Fibroblast of lung (primary cell): ENCODE measurements at regions not wholly inside any gene's neighbourhood (a gene's known extent, or its start where the extent isn't known, plus 50 kb on each side); places are given as distances from the start of the nearest gene placed in this dataset.

Experiments
- DNase-seq, 2 donors: peaks; one replicate each; pipeline versions ENCODE4 v3.0.0 to v3.0.0-alpha.2; 2010; ENCODE audit warnings: low read depth in 2 of 2
- H2AFZ ChIP-seq: 2 replicates; pipeline ENCODE4 v1.5.1; 2012; ENCODE audit warnings: low read length, control low read depth, inconsistent platforms
- H3K27ac ChIP-seq: 2 replicates; pipeline ENCODE4 v1.5.1; 2011; ENCODE audit warnings: low read length, control low read depth; ENCODE audit not compliant: insufficient read depth
- H3K27me3 ChIP-seq: 2 replicates; pipeline ENCODE4 v1.5.1; 2011; ENCODE audit warnings: mild to moderate bottlenecking, low read length; ENCODE audit not compliant: control insufficient read depth, insufficient read depth
- H3K36me3 ChIP-seq: 2 replicates; pipeline ENCODE4 v1.5.1; 2011; ENCODE audit warnings: low read length; ENCODE audit not compliant: control insufficient read depth, insufficient read depth
- H3K4me1 ChIP-seq: 2 replicates; pipeline ENCODE4 v1.5.1; 2011; ENCODE audit warnings: low read length; ENCODE audit not compliant: control insufficient read depth, insufficient read depth; ENCODE audit errors: extremely low read depth
- H3K4me2 ChIP-seq: 2 replicates; pipeline ENCODE4 v1.5.1; 2011; ENCODE audit warnings: low read length, control low read depth; ENCODE audit not compliant: insufficient read depth; ENCODE audit errors: extremely low read depth
- H3K4me3 ChIP-seq, 4 experiments: fragments of 200-600 bp in 1 of 4; sonication (generic) in 1 of 4; replicated peaks in 1 of 4; 2 replicates each; pipeline ENCODE4 v1.5.1; 2011 to 2016; ENCODE audit warnings: low read length in 4 of 4, low read depth in 3 of 4, mild to moderate bottlenecking in 3 of 4, control low read depth in 2 of 4, inconsistent platforms in 1 of 4, mixed read lengths in 1 of 4; ENCODE audit not compliant: insufficient read depth in 1 of 4; ENCODE audit errors: control extremely low read depth in 1 of 4
- H3K79me2 ChIP-seq: 2 replicates; pipeline ENCODE4 v1.5.1; 2012; ENCODE audit warnings: mild to moderate bottlenecking, low read length, inconsistent platforms; ENCODE audit not compliant: control insufficient read depth, insufficient read depth
- H3K9ac ChIP-seq: 2 replicates; pipeline ENCODE4 v1.5.1; 2011; ENCODE audit warnings: mild to moderate bottlenecking, low read length, control low read depth; ENCODE audit not compliant: insufficient read depth
- H3K9me3 ChIP-seq: 2 replicates; pipeline ENCODE4 v1.5.1; 2012; ENCODE audit warnings: low read depth, low read length; ENCODE audit not compliant: control insufficient read depth, insufficient read depth
- H4K20me1 ChIP-seq: 2 replicates; pipeline ENCODE4 v1.5.1; 2011; ENCODE audit warnings: low read length; ENCODE audit not compliant: control insufficient read depth, insufficient read depth; ENCODE audit errors: extremely low read depth
- EZH2 ChIP-seq: IDR thresholded peaks from 2 replicates; pipeline ENCODE4 v1.5.1; 2012; ENCODE audit warnings: low read length, control low read depth, mild to moderate bottlenecking; ENCODE audit errors: missing control alignments
- TF ChIP-seq, protein P1 (sequence below), 2 donors: IDR thresholded peaks in 1 of 2; conservative IDR thresholded peaks in 1 of 2; 1 replicate in 1 of 2; 2 replicates in 1 of 2; pipeline ENCODE4 v1.5.1; 2011 to 2012; ENCODE audit warnings: low read length in 2 of 2, control low read depth in 1 of 2, inconsistent platforms in 1 of 2, low read depth in 1 of 2, mild to moderate bottlenecking in 1 of 2

DNA sequence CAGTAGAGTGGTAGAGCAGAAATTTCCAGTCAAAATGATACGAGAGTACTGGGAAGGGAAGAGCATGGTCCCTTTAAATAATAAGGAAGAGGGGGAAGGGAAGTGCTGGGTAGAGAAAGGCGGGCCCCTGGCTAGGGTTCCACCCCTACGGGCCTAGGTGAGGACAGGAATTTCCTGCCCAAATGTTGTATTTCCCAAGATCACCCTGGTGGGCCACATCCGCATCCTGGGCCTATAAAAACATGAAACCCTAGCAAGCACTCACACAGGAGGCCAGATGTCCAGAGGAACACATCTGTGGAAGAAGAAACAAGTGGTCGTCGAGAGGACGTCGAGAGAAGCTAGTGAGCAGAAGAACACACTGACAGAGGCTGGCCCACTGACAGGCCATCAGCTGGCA is 661.2 kb downstream of the SQOR start:
- Histone ChIP-seq H3K4me1 (no peaks in the 10 kb centered on the region), H3K4me2 (no peak overlapping the region)

DNA sequence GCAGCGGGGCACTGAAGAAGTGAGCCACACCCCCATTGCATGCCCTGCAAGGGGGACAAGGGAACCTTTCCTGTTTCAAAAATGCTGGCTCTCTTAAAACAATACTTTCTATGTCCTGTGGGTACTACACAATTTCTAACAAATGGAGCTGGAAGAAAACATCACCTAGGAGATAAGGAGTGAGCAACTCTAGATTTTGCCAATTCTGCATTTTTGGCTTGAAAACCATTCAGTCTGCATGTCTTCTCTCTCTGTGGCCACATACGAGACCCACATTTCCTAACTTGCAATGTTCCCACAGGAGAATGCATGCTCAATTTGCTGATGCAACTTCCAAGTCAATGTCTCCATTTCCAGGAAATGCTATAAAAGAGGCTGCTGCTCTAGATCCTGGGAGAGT is 662.0 kb downstream of the SQOR start:
- no peak overlapping the region for H2AFZ ChIP-seq

More for the DNA sequence above, 661.2 kb downstream of the SQOR start:
- Histone ChIP-seq H2AFZ (no peak overlapping the region), H3K79me2 (no peaks in the 10 kb centered on the region), H3K9me3 (no peaks in the 10 kb centered on the region), H3K27ac (no peak overlapping the region), H3K9ac (no peak overlapping the region), H3K4me3 (no peak overlapping the region), H4K20me1 (no peaks in the 10 kb centered on the region), H3K36me3 (no peaks in the 10 kb centered on the region), H3K27me3 (no peaks in the 10 kb centered on the region)
- TF ChIP-seq, protein P1, sequence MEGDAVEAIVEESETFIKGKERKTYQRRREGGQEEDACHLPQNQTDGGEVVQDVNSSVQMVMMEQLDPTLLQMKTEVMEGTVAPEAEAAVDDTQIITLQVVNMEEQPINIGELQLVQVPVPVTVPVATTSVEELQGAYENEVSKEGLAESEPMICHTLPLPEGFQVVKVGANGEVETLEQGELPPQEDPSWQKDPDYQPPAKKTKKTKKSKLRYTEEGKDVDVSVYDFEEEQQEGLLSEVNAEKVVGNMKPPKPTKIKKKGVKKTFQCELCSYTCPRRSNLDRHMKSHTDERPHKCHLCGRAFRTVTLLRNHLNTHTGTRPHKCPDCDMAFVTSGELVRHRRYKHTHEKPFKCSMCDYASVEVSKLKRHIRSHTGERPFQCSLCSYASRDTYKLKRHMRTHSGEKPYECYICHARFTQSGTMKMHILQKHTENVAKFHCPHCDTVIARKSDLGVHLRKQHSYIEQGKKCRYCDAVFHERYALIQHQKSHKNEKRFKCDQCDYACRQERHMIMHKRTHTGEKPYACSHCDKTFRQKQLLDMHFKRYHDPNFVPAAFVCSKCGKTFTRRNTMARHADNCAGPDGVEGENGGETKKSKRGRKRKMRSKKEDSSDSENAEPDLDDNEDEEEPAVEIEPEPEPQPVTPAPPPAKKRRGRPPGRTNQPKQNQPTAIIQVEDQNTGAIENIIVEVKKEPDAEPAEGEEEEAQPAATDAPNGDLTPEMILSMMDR (conservative IDR thresholded peaks at IDR 0.05 in 1 of 2, IDR thresholded peaks at IDR 0.05 in 1 of 2; ENCODE audit: low read depth in 1 of 2, low read length in 2 of 2) = no peak
- TF ChIP-seq EZH2 = no peak
- no peak for DNase-seq

DNA sequence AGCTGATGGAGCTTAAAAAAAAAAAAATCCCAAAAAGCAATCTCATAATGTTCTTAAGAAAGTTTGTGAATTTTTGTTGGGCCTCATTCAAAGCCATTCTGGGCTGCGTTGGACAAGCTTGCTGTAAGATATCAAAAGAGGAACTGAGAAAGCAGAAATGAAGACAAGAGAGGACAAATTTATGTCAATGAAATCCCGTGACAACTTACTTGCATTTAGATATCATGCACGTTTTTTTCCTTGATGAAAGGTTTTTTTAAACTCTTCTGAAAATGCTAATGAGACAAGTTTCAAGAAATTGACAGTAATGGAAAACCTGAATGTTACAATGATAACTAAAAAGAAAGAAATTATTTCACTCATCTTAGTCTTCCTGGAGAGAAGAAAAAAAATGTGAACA is 662.9 kb downstream of the SQOR start:
- H4K20me1 ChIP-seq = no peaks in the 10 kb centered on the region
- H3K9me3 ChIP-seq = no peaks in the 10 kb centered on the region
- no peak overlapping the region for H3K4me3 ChIP-seq
- no peaks in the 10 kb centered on the region for H3K36me3 ChIP-seq
- no peak for DNase-seq
- no peak overlapping the region for H3K9ac ChIP-seq
- H3K4me2 ChIP-seq = no peak overlapping the region
- no peaks in the 10 kb centered on the region for H3K27me3 ChIP-seq
- TF ChIP-seq, protein P1 (conservative IDR thresholded peaks at IDR 0.05 in 1 of 2, IDR thresholded peaks at IDR 0.05 in 1 of 2; ENCODE audit: low read depth in 1 of 2, low read length in 2 of 2) = no peak
- no peak for TF ChIP-seq EZH2
- H3K79me2 ChIP-seq = no peaks in the 10 kb centered on the region
- H2AFZ ChIP-seq = no peak overlapping the region
- H3K4me1 ChIP-seq = no peaks in the 10 kb centered on the region
- no peak overlapping the region for H3K27ac ChIP-seq

More for the DNA sequence above, 662.0 kb downstream of the SQOR start:
- Histone ChIP-seq H3K4me2 (no peak overlapping the region), H3K4me1 (no peaks in the 10 kb centered on the region), H4K20me1 (no peaks in the 10 kb centered on the region), H3K4me3 (no peak overlapping the region), H3K9ac (no peak overlapping the region), H3K36me3 (no peaks in the 10 kb centered on the region), H3K79me2 (no peaks in the 10 kb centered on the region), H3K27ac (no peak overlapping the region), H3K9me3 (no peaks in the 10 kb centered on the region), H3K27me3 (no peaks in the 10 kb centered on the region)
- no peak for DNase-seq
- TF ChIP-seq, protein P1 (conservative IDR thresholded peaks at IDR 0.05 in 1 of 2, IDR thresholded peaks at IDR 0.05 in 1 of 2; ENCODE audit: low read depth in 1 of 2, low read length in 2 of 2) = no peak
- TF ChIP-seq EZH2 = no peak
